Heart right ventricle (tissue), 16 donors: ENCODE measurements at regions not wholly inside any gene's neighbourhood (a gene's known extent, or its start where the extent isn't known, plus 50 kb on each side); places are given as distances from the start of the nearest gene placed in this dataset.
"Not testable (repeated sequence)": the region's sequence is repeated elsewhere in the genome, so short reads cannot be mapped to it uniquely, and the experiment has no call there.

Experiments used
- ATAC-seq, 8 donors: fragments of 200-7000 bp; cut with Tn5 transposase; one replicate each; pipeline ENCODE4 v1.9.1; 2020; ENCODE audit warnings: mild to moderate bottlenecking in 8 of 8, moderate library complexity in 8 of 8, moderate number of reproducible peaks in 1 of 8
- DNase-seq, 2 donors: peaks; one replicate each; pipeline ENCODE4 v3.0.0-alpha.2; 2020
- H3K27ac ChIP-seq, 10 donors: fragments of 200-600 bp; sonication (generic) in 2 of 10; one replicate each; pipeline versions ENCODE4 v1.5.0 to v1.8.0; 2020 to 2022; ENCODE audit warnings: mild to moderate bottlenecking in 3 of 10
- H3K27me3 ChIP-seq, 7 donors: fragments of 200-600 bp; one replicate each; pipeline ENCODE4 v1.8.0; 2021 to 2022; ENCODE audit warnings: mild to moderate bottlenecking in 2 of 7
- H3K36me3 ChIP-seq, 9 donors: fragments of 200-600 bp; sonication (generic) in 1 of 9; one replicate each; pipeline versions ENCODE4 v1.5.0 to v1.8.0; 2020 to 2022; ENCODE audit warnings: mild to moderate bottlenecking in 2 of 9
- H3K4me1 ChIP-seq, 9 donors: fragments of 200-600 bp; sonication (generic) in 1 of 9; one replicate each; pipeline versions ENCODE4 v1.5.0 to v1.8.0; 2020 to 2022; ENCODE audit warnings: mild to moderate bottlenecking in 4 of 9
- H3K4me3 ChIP-seq, 10 donors: fragments of 200-600 bp; sonication (generic) in 2 of 10; one replicate each; pipeline versions ENCODE4 v1.5.0 to v1.8.0; 2020 to 2022; ENCODE audit warnings: mild to moderate bottlenecking in 7 of 10, moderate library complexity in 2 of 10
- H3K9me3 ChIP-seq, 11 donors: fragments of 200-600 bp in 10 of 11; sonication (generic) in 2 of 11; one replicate each; pipeline versions ENCODE4 v1.5.0 to v1.8.0; 2013 to 2022; ENCODE audit warnings: mild to moderate bottlenecking in 2 of 11, control low read depth in 1 of 11, moderate library complexity in 1 of 11
- CTCF ChIP-seq, 9 donors: fragments of 200-600 bp; sonication (generic) in 2 of 9; IDR thresholded peaks; one replicate each; pipeline versions ENCODE4 v1.5.0 to v1.8.0; 2021 to 2022; ENCODE audit warnings: antibody characterized with exemption in 9 of 9, mild to moderate bottlenecking in 5 of 9, moderate library complexity in 1 of 9
- WGBS, 2 donors: extraction: QIAGEN DNeasy Blood & Tissue Kit; methylation state at CpG; one replicate each; pipeline ENCODE4 v1.1.7; 2013; ENCODE audit warnings: inconsistent platforms in 1 of 2; 5-methylcytosine and 5-hydroxymethylcytosine counted together
- intact Hi-C, 10 donors: fragments of 100-400 bp; cut with DNase I; formaldehyde crosslinking; loops; one replicate each; pipeline versions ENCODE4 v1.11.1 to v1.14.2; 2022
- donor health status: Arrhythmogenic right ventricular cardiomyopathy.
- donor health status: ischemic (EF 13 %, LVEDD 7.1; RV severe dilation, severe dysfunction).
- donor health status: healthy with polysubstance abuse.
- donor health status: DM: no; HTN: yes; CAD: no.
- donor health status: DM: no; HTN: no; CAD: no.
- donor health status: ischemic (EF 25% LVEDD 6.9; RV normal size, moderate dysfunction).
- donor health status: ischemic (EF 25% LVEDD 5.7; RV mildly dilated, moderate dysfunction).
- donor health status: healthy.
- donor health status: DM: yes; HTN: yes; CAD: no.
- donor health status: Ischemic cardiomyopathy.
- donor health status: ischemic (EF 35%, LVEDD 5.7; RV mildly dilated, moderate dysfunction).
- donor health status: nonischemic (EF 11% LVEDD 7.7; RV severe dilation, severe dysfunction).
- donor health status: DM: yes; HTN: yes; CAD: no.
- donor health status: PGD.
- donor health status: ischemic (EF 29% LVEDD 5.4; RV normal size, mild dysfunction).
- donor health status: nonischemic (EF 23%, LVEDD 6.1; RV moderate dilation, normal function).

- H3K27ac ChIP-seq = no peak overlapping the region
- intact Hi-C loops = loop anchor here (5.0 to 10.0 kb wide), 5 partner anchors 447 to 829 kb away; partner anchors contain the start of gene SLC16A14 (in 3 of the 10)
- peaks cover 0 to 6% (median 0%) of the 10 kb centered on the region in 9 donors for H3K4me1 ChIP-seq
- 92 to 95% methylated on average over 7 of the region's 7 CpGs for WGBS, 2 donors
- no peak for TF ChIP-seq CTCF (IDR thresholded peaks at IDR 0.05)
- peaks cover 0 to 3% (median 0%) of the 10 kb centered on the region in 7 donors for H3K27me3 ChIP-seq
- H3K9me3 ChIP-seq = peaks cover 0 to 5% (median 0%) of the 10 kb centered on the region in 11 donors
- ATAC-seq = no peak
- H3K4me3 ChIP-seq = no peak overlapping the region
- DNase-seq = no peak
- no peaks in the 10 kb centered on the region for H3K36me3 ChIP-seq
Measured at GRCh38 chr2:230614040-230614439, 98.6 kb upstream of the CAB39 start.

- no peaks in the 10 kb centered on the region for H3K9me3 ChIP-seq
- no peak overlapping the region for H3K4me3 ChIP-seq
- H3K4me1 ChIP-seq = peaks cover 0 to 6% (median 0%) of the 10 kb centered on the region in 9 donors
- ATAC-seq (no peak), DNase-seq (no peak)
- intact Hi-C loops = loop anchor here (5.0 to 10.0 kb wide), 5 partner anchors 448 to 830 kb away; partner anchors contain the start of gene SLC16A14 (in 3 of the 10)
- H3K27me3 ChIP-seq = peaks cover 0 to 3% (median 0%) of the 10 kb centered on the region in 7 donors
- no peaks in the 10 kb centered on the region for H3K36me3 ChIP-seq
- no peak for TF ChIP-seq CTCF (IDR thresholded peaks at IDR 0.05)
- WGBS, 2 donors = 68 to 73% methylated on average over 5 to 6 of the region's 6 CpGs
- H3K27ac ChIP-seq = no peak overlapping the region
Measured at GRCh38 chr2:230614913-230615332, 97.7 kb upstream of the CAB39 start.

GRCh38 chr2:230617256-230617706 lies 95.4 kb upstream of the CAB39 start:
- 61 to 73% methylated on average over 11 of the region's 11 CpGs for WGBS, 2 donors
- not testable (repeated sequence) for ATAC-seq, H3K4me3 ChIP-seq, H3K36me3 ChIP-seq, DNase-seq, H3K27ac ChIP-seq, H3K9me3 ChIP-seq, H3K4me1 ChIP-seq, H3K27me3 ChIP-seq
- intact Hi-C loops = loop anchor here in 2 of 10 donors (10.0 kb wide), 2 partner anchors 452 to 832 kb away; no protein-coding TSS in a partner anchor

- 82 to 83% methylated on average over 8 of the region's 8 CpGs for WGBS, 2 donors
- H3K27me3 ChIP-seq = peaks cover 0 to 3% (median 0%) of the 10 kb centered on the region in 7 donors
- ATAC-seq = no peak
- TF ChIP-seq CTCF (IDR thresholded peaks at IDR 0.05) = no peak
- no peak overlapping the region for H3K4me3 ChIP-seq
- no peaks in the 10 kb centered on the region for H3K36me3 ChIP-seq
- H3K9me3 ChIP-seq = peaks cover 0 to 4% (median 0%) of the 10 kb centered on the region in 11 donors
- intact Hi-C loops = loop anchor here in 2 of 10 donors (10.0 kb wide), 2 partner anchors 455 to 835 kb away; no protein-coding TSS in a partner anchor
- H3K27ac ChIP-seq = no peak overlapping the region
- DNase-seq = no peak
- H3K4me1 ChIP-seq = no peaks in the 10 kb centered on the region
Measured at GRCh38 chr2:230619491-230619890, 93.2 kb upstream of the CAB39 start.

- ATAC-seq, intact Hi-C loops, H3K36me3 ChIP-seq, H3K27ac ChIP-seq, DNase-seq, H3K27me3 ChIP-seq, H3K4me1 ChIP-seq, H3K4me3 ChIP-seq: not testable (repeated sequence)
- WGBS, 2 donors = 61 to 74% methylated on average over 4 of the region's 4 CpGs
- H3K9me3 ChIP-seq = peaks cover 0 to 14% (median 0%) of the 10 kb centered on the region in 11 donors
Measured at GRCh38 chr2:230625220-230625619, 87.4 kb upstream of the CAB39 start.

GRCh38 chr2:230627091-230627490 lies 85.6 kb upstream of the CAB39 start:
- intact Hi-C loops, H3K27ac ChIP-seq, H3K36me3 ChIP-seq, ATAC-seq, H3K4me3 ChIP-seq, H3K4me1 ChIP-seq, H3K27me3 ChIP-seq, DNase-seq: not testable (repeated sequence)
- H3K9me3 ChIP-seq = peaks cover 0 to 14% (median 0%) of the 10 kb centered on the region in 11 donors
- WGBS, 2 donors = 92 to 98% methylated on average over 4 of the region's 4 CpGs
